Karpas-422 (cell line): ENCODE measurements at regions not wholly inside any gene's neighbourhood (a gene's known extent, or its start where the extent isn't known, plus 50 kb on each side); places are given as distances from the start of the nearest gene placed in this dataset.

Experiments used
- DNase-seq: peaks from one replicate; pipeline ENCODE4 v3.0.0-alpha.2; 2015
- H2AFZ ChIP-seq: fragments of 200-600 bp; sonication (generic); 2 replicates; pipeline ENCODE4 v1.6.1; 2014; ENCODE audit warnings: antibody characterized with exemption, low read length, mixed read lengths
- H3K27ac ChIP-seq: fragments of 200-600 bp; sonication (generic); 2 replicates; pipeline ENCODE4 v1.5.1; 2014; ENCODE audit warnings: mild to moderate bottlenecking, low read length, moderate library complexity
- H3K27me3 ChIP-seq: fragments of 200-600 bp; sonication (generic); 2 replicates; pipeline ENCODE4 v1.6.1; 2014; ENCODE audit warnings: low read length, mixed read lengths
- H3K36me3 ChIP-seq: fragments of 200-600 bp; sonication (generic); 2 replicates; pipeline ENCODE4 v1.6.1; 2014; ENCODE audit warnings: low read length, mixed read lengths; ENCODE audit not compliant: insufficient read depth
- H3K4me1 ChIP-seq: fragments of 200-600 bp; sonication (generic); 2 replicates; pipeline ENCODE4 v1.6.1; 2014; ENCODE audit warnings: mild to moderate bottlenecking, low read length, mixed read lengths
- H3K4me2 ChIP-seq: fragments of 200-600 bp; sonication (generic); 2 replicates; pipeline ENCODE4 v1.6.1; 2014; ENCODE audit warnings: low read length, low read depth, mild to moderate bottlenecking; ENCODE audit not compliant: poor library complexity, severe bottlenecking
- H3K4me3 ChIP-seq: fragments of 200-600 bp; sonication (generic); 2 replicates; pipeline ENCODE4 v1.5.1; 2014; ENCODE audit warnings: mild to moderate bottlenecking, antibody characterized with exemption, low read length, mixed read lengths
- H3K79me2 ChIP-seq: fragments of 200-600 bp; sonication (generic); 2 replicates; pipeline ENCODE4 v1.6.1; 2014; ENCODE audit warnings: mild to moderate bottlenecking, low read length, mixed read lengths
- H3K9ac ChIP-seq: fragments of 200-600 bp; sonication (generic); 2 replicates; pipeline ENCODE4 v1.6.0; 2014; ENCODE audit warnings: low read length
- H3K9me2 ChIP-seq: fragments of 200-600 bp; sonication (generic), shearing (Covaris generic); replicated peaks from 2 replicates; pipeline ENCODE4 v1.6.0; 2014; ENCODE audit warnings: mild to moderate bottlenecking, low read length, moderate library complexity; ENCODE audit not compliant: insufficient read depth
- H3K9me3 ChIP-seq: fragments of 300-700, 200-600 bp; sonication (generic); 2 replicates; pipeline ENCODE4 v1.6.1; 2014; ENCODE audit warnings: low read length, mixed read lengths
- H4K20me1 ChIP-seq: fragments of 200-600 bp; sonication (generic); 2 replicates; pipeline ENCODE4 v1.6.1; 2014; ENCODE audit warnings: mild to moderate bottlenecking, antibody characterized with exemption, low read length, low read depth; ENCODE audit not compliant: insufficient read depth

DNA sequence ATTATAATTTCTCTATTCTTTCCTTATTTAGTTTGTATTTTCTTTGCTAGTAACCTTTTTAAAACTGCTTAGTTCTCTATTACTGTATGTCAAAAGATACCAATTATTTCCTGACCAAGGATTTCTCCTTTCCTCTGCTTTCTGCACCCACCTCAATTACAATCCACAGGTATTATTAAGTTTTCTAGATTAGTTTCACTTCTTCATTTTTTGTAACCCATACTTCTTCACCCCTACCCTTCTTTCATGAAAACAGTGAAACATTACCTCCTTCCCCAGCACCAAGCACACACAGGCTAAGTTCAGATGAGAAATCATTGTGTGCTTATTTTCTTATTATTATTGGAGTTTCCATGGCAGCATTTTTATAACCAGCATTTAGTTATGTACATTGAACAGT, 318.5 kb upstream of the MDGA2 start:
- H3K4me3 ChIP-seq, result no peak overlapping the region
- H3K36me3 ChIP-seq, result no peaks in the 10 kb centered on the region
- H3K4me1 ChIP-seq, result no peaks in the 10 kb centered on the region
- H3K9me2 ChIP-seq, result no peaks in the 10 kb centered on the region
- H3K9ac ChIP-seq, result no peak overlapping the region
- DNase-seq, result no peak
- H2AFZ ChIP-seq, result no peak overlapping the region
- peaks cover 37% of the 10 kb centered on the region for H3K9me3 ChIP-seq
- H3K27ac ChIP-seq, result no peak overlapping the region
- no peaks in the 10 kb centered on the region for H3K79me2 ChIP-seq
- H3K27me3 ChIP-seq, result no peaks in the 10 kb centered on the region
- no peaks in the 10 kb centered on the region for H4K20me1 ChIP-seq
- no peak overlapping the region for H3K4me2 ChIP-seq

DNA sequence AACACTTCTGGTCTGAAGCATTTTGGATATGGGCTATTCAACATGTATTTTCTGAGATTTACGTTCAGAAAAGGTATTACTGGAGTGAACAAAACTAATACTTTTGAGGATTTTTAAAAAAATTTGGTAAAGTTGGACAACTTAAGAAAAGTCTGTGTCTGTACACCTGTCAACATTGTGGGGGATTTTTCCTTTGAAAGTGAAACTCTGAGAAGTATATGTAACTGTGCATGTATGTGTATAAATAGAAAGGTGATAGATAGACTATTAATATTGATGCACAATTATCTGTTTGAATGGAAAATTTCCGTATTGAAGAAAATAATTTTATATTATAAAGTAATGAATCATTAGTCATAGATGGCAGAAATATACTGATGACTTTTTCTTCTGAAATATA, 312.8 kb upstream of the MDGA2 start:
- H3K4me3 ChIP-seq, result no peak overlapping the region
- no peak overlapping the region for H3K9ac ChIP-seq
- no peaks in the 10 kb centered on the region for H3K36me3 ChIP-seq
- DNase-seq, result no peak
- H3K9me3 ChIP-seq, result peaks cover 48% of the 10 kb centered on the region
- no peak overlapping the region for H3K27ac ChIP-seq
- no peaks in the 10 kb centered on the region for H3K9me2 ChIP-seq
- no peaks in the 10 kb centered on the region for H3K27me3 ChIP-seq
- H3K79me2 ChIP-seq, result no peaks in the 10 kb centered on the region
- no peaks in the 10 kb centered on the region for H4K20me1 ChIP-seq
- no peak overlapping the region for H3K4me2 ChIP-seq
- H3K4me1 ChIP-seq, result no peaks in the 10 kb centered on the region
- H2AFZ ChIP-seq, result no peak overlapping the region

DNA sequence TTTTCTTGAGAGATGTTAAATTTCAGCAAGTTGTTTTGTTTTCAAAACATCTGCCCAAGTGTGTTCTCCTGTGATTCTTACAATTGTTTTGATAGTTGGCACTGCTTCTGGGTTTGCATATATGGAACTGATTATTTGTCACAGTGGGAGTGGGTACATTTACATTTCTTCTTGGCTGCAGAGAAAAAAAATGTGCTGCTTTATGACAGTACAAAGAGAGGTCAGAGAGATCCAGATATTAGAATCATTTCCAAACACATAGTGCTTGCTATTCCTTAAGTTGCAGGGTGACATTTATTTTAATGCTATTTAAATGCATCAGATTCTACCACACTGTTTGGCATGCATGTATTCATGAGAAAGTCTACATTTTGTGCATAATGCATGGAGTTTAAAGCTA, 303.5 kb upstream of the MDGA2 start:
- Histone ChIP-seq H3K9ac (no peak overlapping the region), H3K4me1 (no peaks in the 10 kb centered on the region), H3K4me2 (no peak overlapping the region), H3K36me3 (no peaks in the 10 kb centered on the region), H3K9me2 (no peaks in the 10 kb centered on the region), H3K79me2 (no peaks in the 10 kb centered on the region), H3K9me3 (peaks cover 47% of the 10 kb centered on the region), H2AFZ (no peak overlapping the region), H4K20me1 (no peaks in the 10 kb centered on the region), H3K4me3 (no peak overlapping the region), H3K27ac (no peak overlapping the region), H3K27me3 (no peaks in the 10 kb centered on the region)
- DNase-seq, result no peak

DNA sequence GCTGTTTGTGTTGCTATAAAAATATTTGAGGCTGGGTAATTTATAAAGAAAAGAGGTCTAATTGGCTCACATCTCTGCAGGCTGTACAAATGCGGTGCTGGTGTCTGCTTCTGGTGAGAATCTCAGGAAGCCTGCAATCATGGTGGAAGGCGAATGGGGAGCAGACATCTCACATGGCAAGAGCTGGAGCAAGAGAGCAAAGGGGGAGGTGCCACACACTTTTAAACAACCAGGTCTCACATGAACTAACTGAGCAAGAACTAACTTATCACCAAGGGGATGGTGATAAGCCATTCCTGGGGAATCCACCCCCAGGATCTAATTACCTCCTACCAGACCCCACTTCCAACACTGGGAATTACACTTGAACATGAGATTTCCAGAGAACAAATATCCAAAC, 300.7 kb upstream of the MDGA2 start:
- Histone ChIP-seq H3K4me3 (no peak overlapping the region), H3K9me2 (no peaks in the 10 kb centered on the region), H2AFZ (no peak overlapping the region), H3K27ac (no peak overlapping the region), H3K79me2 (no peaks in the 10 kb centered on the region), H4K20me1 (no peaks in the 10 kb centered on the region), H3K4me1 (no peaks in the 10 kb centered on the region), H3K9me3 (peaks cover 57% of the 10 kb centered on the region), H3K4me2 (no peak overlapping the region), H3K36me3 (no peaks in the 10 kb centered on the region), H3K9ac (no peak overlapping the region), H3K27me3 (no peaks in the 10 kb centered on the region)
- no peak for DNase-seq

DNA sequence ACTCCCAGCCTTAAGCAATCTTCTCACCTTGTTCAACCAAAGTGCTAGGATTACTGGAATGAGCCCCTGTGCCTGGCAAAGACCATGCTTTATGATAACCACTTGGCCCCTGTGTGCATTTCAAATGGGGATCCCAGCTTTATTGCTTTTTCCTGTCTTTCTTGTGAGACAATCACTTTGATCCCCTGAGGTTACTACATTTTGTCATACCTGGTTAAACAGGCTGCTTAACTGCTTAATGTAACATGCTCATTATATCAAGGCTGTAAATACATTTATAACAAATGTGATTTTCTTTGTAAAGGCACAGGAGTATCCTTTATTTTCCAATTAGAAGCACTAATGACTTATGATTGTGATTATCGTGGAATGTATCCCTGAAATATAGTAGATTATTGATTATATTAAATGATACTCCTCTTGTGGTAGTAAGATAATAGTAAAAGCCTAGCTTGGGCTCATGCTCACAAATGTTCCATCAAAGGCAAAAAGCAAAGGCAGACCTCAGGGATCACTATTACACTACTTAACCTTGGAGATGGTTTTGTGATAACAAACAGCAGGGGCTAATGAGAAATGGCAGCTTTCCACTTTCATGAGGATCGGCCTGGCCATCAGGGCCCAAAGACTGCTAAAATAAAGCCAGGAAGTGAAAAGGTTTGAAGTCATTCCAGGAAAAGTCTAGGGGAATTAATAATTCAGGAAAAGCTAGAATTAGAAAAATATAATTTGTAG, 290.8 kb upstream of the MDGA2 start:
- no peaks in the 10 kb centered on the region for H3K4me1 ChIP-seq
- H3K27me3 ChIP-seq, result no peaks in the 10 kb centered on the region
- H2AFZ ChIP-seq, result no peak overlapping the region
- no peaks in the 10 kb centered on the region for H4K20me1 ChIP-seq
- no peaks in the 10 kb centered on the region for H3K36me3 ChIP-seq
- H3K9ac ChIP-seq, result no peak overlapping the region
- no peak for DNase-seq
- peaks cover 32% of the 10 kb centered on the region for H3K9me3 ChIP-seq
- H3K4me3 ChIP-seq, result no peak overlapping the region
- no peak overlapping the region for H3K27ac ChIP-seq
- no peak overlapping the region for H3K4me2 ChIP-seq
- no peaks in the 10 kb centered on the region for H3K79me2 ChIP-seq
- H3K9me2 ChIP-seq, result no peaks in the 10 kb centered on the region

DNA sequence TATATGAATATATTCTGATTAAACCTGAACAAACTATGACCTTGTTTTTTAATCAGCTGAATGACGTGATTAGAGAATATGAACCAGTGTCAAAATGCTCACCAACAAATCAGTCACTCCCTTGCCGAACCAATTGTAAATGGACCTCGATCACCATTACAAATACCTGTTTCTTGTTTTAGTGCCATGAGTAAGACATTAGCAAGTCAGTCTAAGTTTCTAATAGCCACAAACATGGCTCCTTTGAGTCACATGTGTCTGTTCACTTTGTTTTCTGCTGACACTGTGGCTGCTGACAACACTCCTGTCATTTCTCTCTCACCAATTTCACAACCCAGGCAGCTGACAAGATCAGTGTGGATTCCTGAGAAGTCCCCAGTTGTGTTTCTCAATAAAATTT, 286.2 kb upstream of the MDGA2 start:
- peaks cover 30% of the 10 kb centered on the region for H3K9me3 ChIP-seq
- no peak overlapping the region for H3K4me3 ChIP-seq
- no peaks in the 10 kb centered on the region for H3K36me3 ChIP-seq
- no peaks in the 10 kb centered on the region for H4K20me1 ChIP-seq
- H3K27ac ChIP-seq, result no peak overlapping the region
- H3K4me1 ChIP-seq, result no peaks in the 10 kb centered on the region
- no peak for DNase-seq
- H3K9me2 ChIP-seq, result no peaks in the 10 kb centered on the region
- H3K27me3 ChIP-seq, result no peaks in the 10 kb centered on the region
- no peaks in the 10 kb centered on the region for H3K79me2 ChIP-seq
- H3K9ac ChIP-seq, result no peak overlapping the region
- no peak overlapping the region for H2AFZ ChIP-seq
- no peak overlapping the region for H3K4me2 ChIP-seq

DNA sequence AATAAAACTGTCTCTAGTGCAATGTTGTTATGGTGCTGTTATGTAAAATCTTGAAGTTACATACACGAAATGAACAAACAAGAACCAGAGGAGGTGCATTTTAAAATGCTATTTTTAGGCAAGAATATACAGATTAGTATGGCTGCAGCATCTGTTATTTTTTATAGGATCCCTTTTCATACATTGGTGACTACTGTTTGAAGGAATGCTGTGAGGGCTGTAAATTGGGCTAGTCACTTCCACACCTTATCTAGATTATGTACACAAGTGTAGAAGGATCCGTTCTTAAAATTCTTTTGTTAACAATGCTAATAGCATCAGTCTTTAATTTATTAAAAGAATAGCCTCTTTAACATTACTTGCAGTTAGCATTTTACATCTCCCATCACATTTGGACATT, 284.3 kb upstream of the MDGA2 start:
- Histone ChIP-seq H3K9me3 (peaks cover 29% of the 10 kb centered on the region; the same call in 1 of the 2 replicates), H2AFZ (no peak overlapping the region), H3K27ac (no peak overlapping the region), H3K79me2 (no peaks in the 10 kb centered on the region), H3K9me2 (no peaks in the 10 kb centered on the region), H3K27me3 (no peaks in the 10 kb centered on the region), H3K36me3 (no peaks in the 10 kb centered on the region), H3K4me2 (no peak overlapping the region), H3K4me3 (no peak overlapping the region), H3K9ac (no peak overlapping the region), H4K20me1 (no peaks in the 10 kb centered on the region), H3K4me1 (no peaks in the 10 kb centered on the region)
- DNase-seq, result no peak

DNA sequence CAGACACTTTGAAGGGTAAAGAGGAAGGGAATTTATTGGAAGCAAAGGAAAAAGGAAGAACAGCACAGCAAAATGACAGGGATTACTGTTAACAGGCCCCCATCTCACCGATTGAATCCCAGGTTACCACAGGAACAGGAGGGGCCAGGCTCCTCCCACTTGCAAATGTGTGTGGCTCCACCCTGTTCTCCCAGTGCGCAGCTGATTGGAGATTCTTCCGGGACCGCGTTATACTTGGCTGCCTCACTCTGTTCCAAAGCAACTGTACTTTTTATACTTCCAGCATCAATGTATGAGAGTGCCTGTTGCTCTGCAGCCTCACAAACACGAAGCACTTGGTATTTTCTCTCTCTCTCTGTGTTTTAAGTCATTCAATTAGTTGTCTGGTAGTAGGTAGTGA, 273.6 kb upstream of the MDGA2 start:
- Histone ChIP-seq H3K4me2 (no peak overlapping the region), H3K27ac (no peak overlapping the region), H3K9me2 (no peaks in the 10 kb centered on the region), H3K9ac (no peak overlapping the region), H3K27me3 (no peaks in the 10 kb centered on the region), H4K20me1 (no peaks in the 10 kb centered on the region), H3K4me1 (no peaks in the 10 kb centered on the region), H3K79me2 (no peaks in the 10 kb centered on the region), H3K4me3 (no peak overlapping the region), H3K9me3 (peaks cover 31% of the 10 kb centered on the region), H3K36me3 (no peaks in the 10 kb centered on the region), H2AFZ (no peak overlapping the region)
- no peak for DNase-seq
